Esophagus squamous epithelium (tissue), 4 donors: ENCODE measurements at regions not wholly inside any gene's neighbourhood (a gene's known extent, or its start where the extent isn't known, plus 50 kb on each side); places are given as distances from the start of the nearest gene placed in this dataset.

Experiments
- POLR2A ChIP-seq, 4 donors: fragments of 450-650 bp; IDR thresholded peaks; one replicate each; pipeline ENCODE4 v1.6.1; 2017; ENCODE audit warnings: antibody characterized with exemption in 4 of 4, mild to moderate bottlenecking in 4 of 4, moderate library complexity in 3 of 4
- TF ChIP-seq, protein P1 (sequence below), 6 experiments: fragments of 450-650 bp in 4 of 6; fragments of 200-600 bp in 2 of 6; sonication (generic) in 2 of 6; IDR thresholded peaks; one replicate each; pipeline ENCODE4 v1.5.1; 2016 to 2019; ENCODE audit warnings: antibody characterized with exemption in 6 of 6, mild to moderate bottlenecking in 4 of 6, moderate library complexity in 4 of 6

DNA sequence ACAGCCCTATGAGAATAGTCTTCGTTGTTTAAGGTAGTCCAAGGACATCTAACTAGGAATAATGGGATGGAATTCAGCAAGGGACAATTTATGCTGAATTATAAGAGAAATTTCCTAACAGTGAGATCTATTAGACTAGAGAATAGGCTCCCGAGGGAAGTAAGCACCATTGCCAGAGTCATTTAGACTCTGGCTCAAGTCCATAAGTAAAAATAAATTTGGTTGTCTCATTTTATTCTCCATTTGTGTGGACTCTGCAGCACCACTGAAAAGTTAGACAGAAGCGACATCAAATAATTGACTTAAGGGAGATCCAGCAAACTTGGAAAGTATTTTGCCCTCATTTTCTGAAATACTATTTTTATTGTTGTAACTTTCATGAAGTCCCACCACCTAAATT lies 129.3 kb upstream of the SMIM21 start:
- TF ChIP-seq, protein P1, sequence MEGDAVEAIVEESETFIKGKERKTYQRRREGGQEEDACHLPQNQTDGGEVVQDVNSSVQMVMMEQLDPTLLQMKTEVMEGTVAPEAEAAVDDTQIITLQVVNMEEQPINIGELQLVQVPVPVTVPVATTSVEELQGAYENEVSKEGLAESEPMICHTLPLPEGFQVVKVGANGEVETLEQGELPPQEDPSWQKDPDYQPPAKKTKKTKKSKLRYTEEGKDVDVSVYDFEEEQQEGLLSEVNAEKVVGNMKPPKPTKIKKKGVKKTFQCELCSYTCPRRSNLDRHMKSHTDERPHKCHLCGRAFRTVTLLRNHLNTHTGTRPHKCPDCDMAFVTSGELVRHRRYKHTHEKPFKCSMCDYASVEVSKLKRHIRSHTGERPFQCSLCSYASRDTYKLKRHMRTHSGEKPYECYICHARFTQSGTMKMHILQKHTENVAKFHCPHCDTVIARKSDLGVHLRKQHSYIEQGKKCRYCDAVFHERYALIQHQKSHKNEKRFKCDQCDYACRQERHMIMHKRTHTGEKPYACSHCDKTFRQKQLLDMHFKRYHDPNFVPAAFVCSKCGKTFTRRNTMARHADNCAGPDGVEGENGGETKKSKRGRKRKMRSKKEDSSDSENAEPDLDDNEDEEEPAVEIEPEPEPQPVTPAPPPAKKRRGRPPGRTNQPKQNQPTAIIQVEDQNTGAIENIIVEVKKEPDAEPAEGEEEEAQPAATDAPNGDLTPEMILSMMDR (IDR thresholded peaks at IDR 0.05): no peak
- no peak for TF ChIP-seq POLR2A (IDR thresholded peaks at IDR 0.05)
